IPS-18c (cell line): ENCODE measurements at regions not wholly inside any gene's neighbourhood (a gene's known extent, or its start where the extent isn't known, plus 50 kb on each side); places are given as distances from the start of the nearest gene placed in this dataset.
"Not testable (repeated sequence)": the region's sequence is repeated elsewhere in the genome, so short reads cannot be mapped to it uniquely, and the experiment has no call there.

ENCODE experiments used
- H3K4me3 ChIP-seq: 2 replicates; pipeline ENCODE4 v1.7.0; 2013; ENCODE audit warnings: low read depth, mild to moderate bottlenecking, low read length, moderate library complexity; ENCODE audit not compliant: insufficient read depth
- H3K9me3 ChIP-seq: one replicate; pipeline ENCODE4 v1.6.1; 2013; ENCODE audit warnings: mild to moderate bottlenecking, low read length, moderate library complexity; ENCODE audit not compliant: control insufficient read depth, insufficient read depth

GRCh38 chr9:40915660-40916398 is 212.7 kb downstream of the FOXD4L6 start:
- not testable (repeated sequence) for H3K4me3 ChIP-seq
- H3K9me3 ChIP-seq: peaks cover 26% of the 10 kb centered on the region

GRCh38 chr9:40914772-40915659 is 213.5 kb downstream of the FOXD4L6 start:
- Histone ChIP-seq H3K4me3 (no peak overlapping the region; the same call in 1 of the 2 replicates), H3K9me3 (peaks cover 26% of the 10 kb centered on the region)

GRCh38 chr9:40913928-40914673 is 214.4 kb downstream of the FOXD4L6 start:
- Histone ChIP-seq H3K9me3 (peaks cover 33% of the 10 kb centered on the region), H3K4me3 (no peak overlapping the region)

DNA sequence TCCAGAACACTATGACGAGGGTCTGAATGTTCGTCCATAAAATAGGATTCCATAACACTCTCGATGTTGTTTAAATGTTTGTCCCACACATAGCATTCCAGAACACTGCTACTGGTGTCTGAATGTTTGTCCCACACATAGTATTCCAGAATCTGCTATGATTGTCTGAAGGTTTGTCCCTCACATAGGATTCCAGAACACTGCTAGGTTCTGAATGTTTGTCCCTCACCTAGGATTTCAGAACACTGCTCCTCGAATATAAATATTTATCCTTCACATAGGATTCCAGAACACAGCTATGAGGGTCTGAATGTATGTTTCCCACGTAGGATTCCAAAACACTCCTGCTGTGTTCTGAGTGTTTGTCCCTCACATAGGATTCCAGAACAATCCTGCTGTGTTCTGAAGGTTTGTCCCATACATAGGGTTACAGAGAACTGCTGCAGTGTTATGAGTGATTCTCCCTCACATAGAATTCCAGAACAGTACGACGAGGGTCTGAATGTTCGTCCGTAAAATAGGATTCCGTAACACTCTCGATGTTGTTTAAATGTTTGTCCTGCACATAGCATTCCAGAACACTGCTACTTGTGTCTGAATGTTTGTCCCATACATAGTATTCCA is 215.3 kb downstream of the FOXD4L6 start:
- H3K9me3 ChIP-seq: peaks cover 40% of the 10 kb centered on the region

DNA sequence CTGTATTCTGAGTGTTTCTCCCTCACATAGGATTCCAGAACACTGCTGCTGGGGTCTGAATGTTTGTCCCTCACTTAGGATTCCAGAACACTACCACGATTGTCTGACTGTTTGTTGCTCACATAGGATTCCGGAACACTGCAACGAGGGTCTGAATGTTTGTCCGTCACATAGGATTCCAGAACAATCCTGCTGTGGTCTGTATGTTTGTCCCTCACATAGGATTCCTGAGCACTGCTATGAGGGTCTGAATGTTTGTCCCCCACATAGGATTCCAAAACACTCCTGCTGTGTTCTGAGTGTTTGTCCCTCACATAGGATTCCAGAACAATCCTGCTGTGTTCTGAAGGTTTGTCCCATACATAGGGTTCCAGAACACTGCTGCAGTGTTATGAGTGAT is 215.8 kb downstream of the FOXD4L6 start:
- peaks cover 43% of the 10 kb centered on the region for H3K9me3 ChIP-seq
- not testable (repeated sequence) for H3K4me3 ChIP-seq

More for the DNA sequence above, 215.3 kb downstream of the FOXD4L6 start:
- no peak overlapping the region for H3K4me3 ChIP-seq

GRCh38 chr9:40911647-40912046 is 216.8 kb downstream of the FOXD4L6 start:
- peaks cover 43% of the 10 kb centered on the region for H3K9me3 ChIP-seq
- H3K4me3 ChIP-seq: no peak overlapping the region

GRCh38 chr9:40910995-40911394 is 217.5 kb downstream of the FOXD4L6 start:
- H3K9me3 ChIP-seq: peaks cover 39% of the 10 kb centered on the region
- H3K4me3 ChIP-seq: not testable (repeated sequence)

GRCh38 chr9:40909821-40910220 is 218.7 kb downstream of the FOXD4L6 start:
- Histone ChIP-seq H3K4me3 (no peak overlapping the region), H3K9me3 (peaks cover 33% of the 10 kb centered on the region)

- not testable (repeated sequence) for H3K4me3 ChIP-seq
- H3K9me3 ChIP-seq: peaks cover 36% of the 10 kb centered on the region
Measured at GRCh38 chr9:40909111-40909510, 219.4 kb downstream of the FOXD4L6 start.

DNA sequence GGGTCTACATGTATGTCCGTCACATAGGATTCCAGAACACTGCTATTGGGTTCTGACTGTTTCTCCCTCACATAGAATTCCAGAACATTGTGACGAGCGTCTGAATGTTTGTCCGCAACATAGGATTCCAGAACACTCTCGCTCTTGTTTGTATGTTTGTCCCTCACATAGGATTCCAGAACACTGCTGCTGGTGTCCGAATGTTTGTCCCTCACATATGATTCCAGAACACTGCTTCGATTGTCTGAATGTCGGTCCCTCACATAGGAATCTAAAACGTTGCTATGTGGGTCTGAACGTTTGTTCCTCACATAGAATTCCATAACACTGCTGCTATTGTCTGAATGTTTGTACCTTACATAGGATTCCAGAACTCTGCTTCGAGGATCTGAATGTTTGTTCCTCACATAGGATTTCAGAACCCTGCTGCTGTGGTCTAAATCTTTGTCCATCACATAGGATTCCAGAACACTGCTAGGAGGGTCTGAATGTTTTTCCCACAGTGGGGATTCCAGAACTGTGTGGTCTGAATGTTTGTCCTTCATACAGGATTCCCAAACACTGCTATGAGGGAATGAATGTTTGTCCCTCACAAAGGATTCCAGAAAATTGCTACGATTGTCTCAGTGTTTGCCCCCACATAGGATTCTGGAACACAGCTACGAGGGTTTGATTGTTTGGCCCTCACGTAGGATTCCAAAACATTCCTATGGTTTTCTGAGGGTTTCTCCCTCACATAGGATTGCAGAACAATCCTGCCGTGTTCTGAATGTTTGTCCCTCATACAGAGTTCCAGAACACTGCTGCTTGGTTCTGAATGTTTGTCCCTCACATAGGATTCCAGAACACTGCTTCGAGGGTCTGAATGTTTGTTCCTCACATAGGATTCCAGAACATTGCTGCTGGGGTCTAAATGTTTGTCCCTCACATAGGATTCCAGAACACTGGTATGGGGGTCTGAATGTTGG is 220.5 kb downstream of the FOXD4L6 start:
- peaks cover 31% of the 10 kb centered on the region for H3K9me3 ChIP-seq
- H3K4me3 ChIP-seq: no peak overlapping the region

GRCh38 chr9:40906879-40907278 is 221.6 kb downstream of the FOXD4L6 start:
- not testable (repeated sequence) for H3K4me3 ChIP-seq
- H3K9me3 ChIP-seq: peaks cover 25% of the 10 kb centered on the region

DNA sequence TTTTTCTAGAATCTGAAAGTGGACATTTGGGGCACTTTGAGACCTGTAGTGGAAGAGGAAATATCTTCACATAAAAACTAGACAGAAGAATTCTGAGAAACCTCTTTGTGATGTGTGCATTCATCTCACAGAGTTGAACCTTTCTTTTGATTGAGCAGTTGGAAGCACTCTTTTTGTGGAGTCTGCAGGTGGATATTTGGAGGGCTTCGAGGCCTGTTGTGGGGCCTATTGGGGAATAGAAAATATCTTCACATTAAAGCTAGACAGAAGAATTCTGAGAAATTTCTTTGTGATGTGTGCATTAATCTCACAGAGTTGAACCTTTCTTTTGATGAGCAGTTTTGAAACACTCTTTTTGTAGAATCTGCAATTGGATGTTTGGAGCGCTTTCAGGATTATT is 236.2 kb downstream of the FOXD4L6 start:
- not testable (repeated sequence) for H3K4me3 ChIP-seq, H3K9me3 ChIP-seq

DNA sequence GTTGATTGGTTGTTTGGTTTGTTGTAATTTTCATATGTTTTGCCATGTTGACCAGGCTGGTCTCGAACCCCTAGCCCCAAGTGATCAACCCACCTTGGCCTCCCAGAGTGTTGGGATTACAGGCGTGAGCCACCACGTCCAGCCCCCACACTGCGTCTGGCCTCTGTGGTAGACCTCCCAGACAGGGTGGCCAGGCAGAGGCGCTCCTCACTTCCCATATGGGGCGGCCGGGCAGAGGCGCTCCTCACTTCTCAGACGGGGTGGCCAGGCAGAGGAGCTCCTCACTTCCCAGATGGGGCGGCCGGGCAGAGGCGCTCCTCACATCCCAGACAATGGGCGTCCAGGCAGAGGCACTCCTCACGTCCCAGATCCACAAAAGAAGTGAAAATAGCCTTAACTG is 242.6 kb downstream of the FOXD4L6 start:
- H3K9me3 ChIP-seq: peaks cover 11% of the 10 kb centered on the region
- not testable (repeated sequence) for H3K4me3 ChIP-seq

- H3K4me3 ChIP-seq: not testable (repeated sequence)
- peaks cover 13% of the 10 kb centered on the region for H3K9me3 ChIP-seq
Measured at GRCh38 chr9:40884902-40885490, 243.5 kb downstream of the FOXD4L6 start.

DNA sequence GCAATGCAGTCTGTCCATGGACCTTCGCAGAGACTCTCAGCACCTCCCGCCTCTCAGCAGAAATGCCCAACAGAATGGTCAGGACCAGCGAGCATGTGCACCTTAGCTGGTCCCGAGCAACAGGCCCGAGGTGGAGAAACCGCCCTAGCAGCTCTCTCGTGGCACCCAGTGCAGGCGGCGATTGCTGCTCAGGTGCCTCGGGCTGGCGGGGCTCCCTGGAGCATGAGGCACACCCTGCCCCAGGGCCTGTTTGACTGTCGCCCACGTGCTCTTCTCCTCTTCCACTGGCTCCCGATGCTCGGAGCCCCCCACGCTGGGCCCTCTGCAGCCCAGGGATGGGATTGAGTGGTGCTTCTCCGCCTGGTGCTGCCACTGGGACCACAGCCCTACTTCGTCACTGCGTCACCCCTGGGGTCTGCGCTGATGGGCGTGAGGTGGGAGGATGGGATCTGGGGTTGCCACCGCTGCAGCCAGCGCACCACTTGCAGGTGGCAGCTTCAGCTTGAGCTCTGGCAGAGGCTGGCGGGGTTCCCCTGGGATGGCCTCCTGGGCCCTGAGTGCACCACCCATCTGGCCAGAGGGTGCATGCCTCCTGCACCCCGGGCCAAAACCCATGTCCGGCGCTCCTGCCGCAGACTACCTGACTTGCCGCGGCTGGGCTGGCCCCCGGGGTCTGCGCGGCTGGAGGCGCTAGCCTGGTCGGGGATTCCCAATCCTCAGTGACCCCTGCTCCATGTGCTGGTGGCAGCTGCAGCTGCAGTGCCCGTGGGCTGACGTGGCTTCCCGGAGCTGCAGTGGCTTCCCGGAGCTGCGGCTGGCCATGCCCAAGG is 244.2 kb downstream of the FOXD4L6 start:
- Histone ChIP-seq H3K9me3 (peaks cover 13% of the 10 kb centered on the region), H3K4me3 (no peak overlapping the region)
